ENCODE measurements at regions not wholly inside any gene's neighbourhood (a gene's known extent, or its start where the extent isn't known, plus 50 kb on each side); places are given as distances from the start of the nearest gene placed in this dataset.

DNA sequence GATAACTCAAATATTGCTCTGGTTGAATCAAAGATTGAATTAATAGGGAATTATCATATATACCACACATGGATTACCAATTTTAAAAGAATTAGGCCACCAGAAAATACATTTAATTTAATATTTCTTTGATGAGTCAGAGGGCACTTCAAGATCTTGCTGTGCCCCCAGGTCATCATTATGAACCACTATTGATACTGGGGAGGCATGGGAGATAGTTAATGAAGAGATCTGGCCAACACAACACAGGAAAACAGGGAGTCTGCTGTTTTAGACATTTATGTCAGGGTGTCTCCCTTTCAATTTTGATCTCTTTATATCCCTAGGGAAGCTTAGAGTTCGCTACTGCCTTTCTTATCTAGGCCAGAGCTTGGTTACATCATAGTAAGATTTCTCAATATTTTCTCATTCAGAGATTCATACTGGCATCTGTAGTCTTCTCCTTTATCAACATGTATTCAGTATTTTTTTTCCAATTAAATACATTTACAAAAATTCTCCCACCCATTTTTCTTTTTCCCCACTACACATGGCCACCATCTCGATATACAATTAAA is 158.3 kb upstream of the ZFHX3 start:
- no peaks in the 10 kb centered on the region for H3K27me3 ChIP-seq (ENCODE audit: control insufficient read depth, insufficient read depth, low read length)
- H3K9me3 ChIP-seq (replicated peaks; ENCODE audit: low read length) = no peaks in the 10 kb centered on the region
- H3K9ac ChIP-seq (ENCODE audit: low read depth, low read length) = no peak overlapping the region
- H3K4me2 ChIP-seq (ENCODE audit: low read length) = no peak overlapping the region
- H3K36me3 ChIP-seq (ENCODE audit: insufficient read depth, low read length) = no peaks in the 10 kb centered on the region
- H3K4me3 ChIP-seq (ENCODE audit: low read length) = no peak overlapping the region
- peaks cover 14% of the 10 kb centered on the region for H3K4me1 ChIP-seq (ENCODE audit: control insufficient read depth, insufficient read depth, low read length)

DNA sequence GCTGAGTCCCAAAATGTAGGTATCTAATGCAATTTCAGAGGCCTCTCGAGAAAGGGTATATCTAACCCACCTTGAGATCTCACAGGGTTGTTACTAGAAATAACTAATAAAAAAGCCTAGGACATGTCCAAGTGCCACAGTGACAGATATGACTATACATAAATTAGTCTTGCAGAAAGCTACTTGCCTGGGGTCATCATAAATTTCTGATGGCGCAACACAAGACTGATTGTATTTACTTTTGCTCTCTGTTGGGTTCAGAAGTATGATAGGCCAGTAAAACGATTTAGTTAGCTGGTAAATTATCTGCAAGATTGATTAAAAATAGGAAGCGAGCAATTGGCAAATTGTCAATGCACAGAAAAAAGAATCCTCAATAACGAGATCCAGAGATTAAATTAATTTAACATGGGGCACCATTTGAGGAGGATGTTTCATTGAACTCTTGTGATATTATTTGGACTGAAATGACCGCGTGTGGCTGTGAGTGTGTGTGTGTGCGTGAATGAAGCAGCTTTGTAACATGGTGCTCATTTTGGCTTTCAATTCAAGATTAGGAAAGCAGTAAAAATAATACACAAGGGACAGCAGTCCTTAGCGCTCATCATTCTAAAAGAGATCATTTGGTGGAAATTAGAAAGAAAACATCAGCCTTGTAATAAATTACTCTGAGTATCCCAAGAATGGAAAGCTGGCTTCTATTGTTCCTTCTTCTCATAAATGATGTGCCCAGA is 157.4 kb upstream of the ZFHX3 start:
- no peak overlapping the region for H3K4me2 ChIP-seq (ENCODE audit: low read length)
- no peak overlapping the region for H3K4me3 ChIP-seq (ENCODE audit: low read length)
- H3K36me3 ChIP-seq (ENCODE audit: insufficient read depth, low read length) = no peaks in the 10 kb centered on the region
- no peaks in the 10 kb centered on the region for H3K27me3 ChIP-seq (ENCODE audit: control insufficient read depth, insufficient read depth, low read length)
- no peak overlapping the region for H3K9ac ChIP-seq (ENCODE audit: low read depth, low read length)
- no peaks in the 10 kb centered on the region for H3K9me3 ChIP-seq (replicated peaks; ENCODE audit: low read length)
- H3K4me1 ChIP-seq (ENCODE audit: control insufficient read depth, insufficient read depth, low read length) = peaks cover 14% of the 10 kb centered on the region

GRCh38 chr16:73204359-73205152 is 156.6 kb upstream of the ZFHX3 start:
- Histone ChIP-seq H3K9me3 (replicated peaks; ENCODE audit: low read length) (no peaks in the 10 kb centered on the region), H3K27me3 (ENCODE audit: control insufficient read depth, insufficient read depth, low read length) (no peaks in the 10 kb centered on the region), H3K4me1 (ENCODE audit: control insufficient read depth, insufficient read depth, low read length) (peaks cover 14% of the 10 kb centered on the region), H3K36me3 (ENCODE audit: insufficient read depth, low read length) (no peaks in the 10 kb centered on the region), H3K4me2 (ENCODE audit: low read length) (no peak overlapping the region), H3K4me3 (ENCODE audit: low read length) (no peak overlapping the region), H3K9ac (ENCODE audit: low read depth, low read length) (no peak overlapping the region)

- no peaks in the 10 kb centered on the region for H3K36me3 ChIP-seq (ENCODE audit: insufficient read depth, low read length)
- H3K4me3 ChIP-seq (ENCODE audit: low read length) = peak overlapping the region; percentile 13
- H3K4me1 ChIP-seq (ENCODE audit: control insufficient read depth, insufficient read depth, low read length) = peaks cover 14% of the 10 kb centered on the region
- H3K9ac ChIP-seq (ENCODE audit: low read depth, low read length) = peak overlapping the region; percentile 2
- H3K4me2 ChIP-seq (ENCODE audit: low read length) = peak overlapping the region; percentile 63
- no peaks in the 10 kb centered on the region for H3K27me3 ChIP-seq (ENCODE audit: control insufficient read depth, insufficient read depth, low read length)
- H3K9me3 ChIP-seq (replicated peaks; ENCODE audit: low read length) = no peaks in the 10 kb centered on the region
Measured at GRCh38 chr16:73202161-73202729, 154.3 kb upstream of the ZFHX3 start.

DNA sequence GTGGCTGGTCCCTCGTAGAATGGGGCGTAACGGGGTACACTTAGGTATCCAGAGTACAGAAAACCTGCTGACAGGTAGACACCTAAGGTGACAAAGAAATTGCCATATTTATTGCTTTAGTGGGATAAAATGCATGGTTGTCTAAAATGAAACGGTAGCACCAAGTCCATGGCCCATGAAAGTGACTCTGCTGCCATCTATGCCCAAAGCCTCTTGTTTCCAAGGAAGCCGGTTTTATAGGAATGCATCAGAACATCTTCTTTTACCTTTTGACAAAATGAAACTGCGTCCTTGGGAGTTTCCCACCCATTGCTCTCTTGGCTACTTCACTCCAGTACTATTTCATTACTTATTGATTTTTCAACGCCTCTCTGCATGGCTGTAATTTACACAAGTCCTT is 151.3 kb upstream of the ZFHX3 start:
- Histone ChIP-seq H3K4me2 (ENCODE audit: low read length) (no peak overlapping the region), H3K9ac (ENCODE audit: low read depth, low read length) (no peak overlapping the region), H3K4me1 (ENCODE audit: control insufficient read depth, insufficient read depth, low read length) (peaks cover 14% of the 10 kb centered on the region), H3K36me3 (ENCODE audit: insufficient read depth, low read length) (no peaks in the 10 kb centered on the region), H3K27me3 (ENCODE audit: control insufficient read depth, insufficient read depth, low read length) (no peaks in the 10 kb centered on the region), H3K9me3 (replicated peaks; ENCODE audit: low read length) (no peaks in the 10 kb centered on the region), H3K4me3 (ENCODE audit: low read length) (no peak overlapping the region)

- Histone ChIP-seq H3K27me3 (ENCODE audit: control insufficient read depth, insufficient read depth, low read length) (no peaks in the 10 kb centered on the region), H3K4me2 (ENCODE audit: low read length) (no peak overlapping the region), H3K36me3 (ENCODE audit: insufficient read depth, low read length) (no peaks in the 10 kb centered on the region), H3K9me3 (replicated peaks; ENCODE audit: low read length) (no peaks in the 10 kb centered on the region), H3K4me1 (ENCODE audit: control insufficient read depth, insufficient read depth, low read length) (peaks cover 14% of the 10 kb centered on the region), H3K9ac (ENCODE audit: low read depth, low read length) (no peak overlapping the region), H3K4me3 (ENCODE audit: low read length) (no peak overlapping the region)
Measured at GRCh38 chr16:73198481-73198880, 150.6 kb upstream of the ZFHX3 start.

DNA sequence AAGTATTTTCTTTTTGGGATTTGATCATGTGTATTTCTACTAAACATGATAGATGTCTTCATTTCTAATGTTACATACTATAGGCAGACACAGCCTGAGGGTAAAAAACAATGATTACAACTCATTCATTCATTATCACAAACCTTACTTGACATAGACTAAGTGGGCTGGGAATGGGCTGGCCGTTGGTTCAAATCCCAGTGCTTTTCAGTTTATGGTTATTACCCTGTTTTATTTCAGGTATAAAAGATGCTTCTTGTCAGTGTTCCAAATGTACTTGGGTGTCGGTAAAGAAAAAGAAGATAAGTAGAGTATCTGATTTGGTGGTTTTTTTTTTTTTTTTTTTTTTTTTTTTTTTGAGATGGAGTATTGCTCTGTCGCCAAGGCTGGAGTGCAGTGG is 149.7 kb upstream of the ZFHX3 start:
- no peaks in the 10 kb centered on the region for H3K9me3 ChIP-seq (replicated peaks; ENCODE audit: low read length)
- H3K4me3 ChIP-seq (ENCODE audit: low read length) = no peak overlapping the region
- no peaks in the 10 kb centered on the region for H3K36me3 ChIP-seq (ENCODE audit: insufficient read depth, low read length)
- no peak overlapping the region for H3K4me2 ChIP-seq (ENCODE audit: low read length)
- H3K9ac ChIP-seq (ENCODE audit: low read depth, low read length) = no peak overlapping the region
- peaks cover 14% of the 10 kb centered on the region for H3K4me1 ChIP-seq (ENCODE audit: control insufficient read depth, insufficient read depth, low read length)
- H3K27me3 ChIP-seq (ENCODE audit: control insufficient read depth, insufficient read depth, low read length) = no peaks in the 10 kb centered on the region

GRCh38 chr16:73196670-73197069 is 148.7 kb upstream of the ZFHX3 start:
- Histone ChIP-seq H3K4me1 (ENCODE audit: control insufficient read depth, insufficient read depth, low read length) (peaks cover 15% of the 10 kb centered on the region), H3K4me3 (ENCODE audit: low read length) (no peak overlapping the region), H3K9me3 (replicated peaks; ENCODE audit: low read length) (no peaks in the 10 kb centered on the region), H3K4me2 (ENCODE audit: low read length) (no peak overlapping the region), H3K9ac (ENCODE audit: low read depth, low read length) (no peak overlapping the region), H3K27me3 (ENCODE audit: control insufficient read depth, insufficient read depth, low read length) (no peaks in the 10 kb centered on the region), H3K36me3 (ENCODE audit: insufficient read depth, low read length) (no peaks in the 10 kb centered on the region)

GRCh38 chr16:73193464-73193863 is 145.5 kb upstream of the ZFHX3 start:
- H3K4me2 ChIP-seq (ENCODE audit: low read length) = no peak overlapping the region
- H3K4me1 ChIP-seq (ENCODE audit: control insufficient read depth, insufficient read depth, low read length) = peaks cover 12% of the 10 kb centered on the region
- no peaks in the 10 kb centered on the region for H3K36me3 ChIP-seq (ENCODE audit: insufficient read depth, low read length)
- H3K27me3 ChIP-seq (ENCODE audit: control insufficient read depth, insufficient read depth, low read length) = peaks cover 4% of the 10 kb centered on the region
- H3K9ac ChIP-seq (ENCODE audit: low read depth, low read length) = no peak overlapping the region
- H3K9me3 ChIP-seq (replicated peaks; ENCODE audit: low read length) = no peaks in the 10 kb centered on the region
- H3K4me3 ChIP-seq (ENCODE audit: low read length) = no peak overlapping the region

GRCh38 chr16:73192232-73192894 is 144.4 kb upstream of the ZFHX3 start:
- Histone ChIP-seq H3K36me3 (ENCODE audit: insufficient read depth, low read length) (no peaks in the 10 kb centered on the region), H3K4me1 (ENCODE audit: control insufficient read depth, insufficient read depth, low read length) (peaks cover 12% of the 10 kb centered on the region), H3K4me3 (ENCODE audit: low read length) (no peak overlapping the region), H3K27me3 (ENCODE audit: control insufficient read depth, insufficient read depth, low read length) (peaks cover 4% of the 10 kb centered on the region), H3K9ac (ENCODE audit: low read depth, low read length) (no peak overlapping the region), H3K4me2 (ENCODE audit: low read length) (peak overlapping the region; percentile 12), H3K9me3 (replicated peaks; ENCODE audit: low read length) (no peaks in the 10 kb centered on the region)

- no peaks in the 10 kb centered on the region for H3K9me3 ChIP-seq (replicated peaks; ENCODE audit: low read length)
- H3K36me3 ChIP-seq (ENCODE audit: insufficient read depth, low read length) = no peaks in the 10 kb centered on the region
- H3K9ac ChIP-seq (ENCODE audit: low read depth, low read length) = no peak overlapping the region
- H3K4me2 ChIP-seq (ENCODE audit: low read length) = no peak overlapping the region
- no peak overlapping the region for H3K4me3 ChIP-seq (ENCODE audit: low read length)
- peaks cover 4% of the 10 kb centered on the region for H3K27me3 ChIP-seq (ENCODE audit: control insufficient read depth, insufficient read depth, low read length)
- H3K4me1 ChIP-seq (ENCODE audit: control insufficient read depth, insufficient read depth, low read length) = peaks cover 12% of the 10 kb centered on the region
Measured at GRCh38 chr16:73191660-73192046, 143.7 kb upstream of the ZFHX3 start.
